Sigmoid colon (tissue), 6 donors: ENCODE measurements at regions not wholly inside any gene's neighbourhood (a gene's known extent, or its start where the extent isn't known, plus 50 kb on each side); places are given as distances from the start of the nearest gene placed in this dataset.
A peak's percentile ranks its signal among the peaks of the same experiment; 100 is the strongest.

Experiments
- DNase-seq: peaks from one replicate; pipeline ENCODE4 v3.0.0-alpha.2; 2019
- H3K27ac ChIP-seq, 4 donors: fragments of 200-600 bp; sonication (generic); one replicate each; pipeline ENCODE4 v1.5.1; 2016 to 2019; ENCODE audit warnings: mild to moderate bottlenecking in 1 of 4
- H3K27me3 ChIP-seq, 3 donors: fragments of 200-600 bp; sonication (generic); one replicate each; pipeline ENCODE4 v1.5.1; 2019; ENCODE audit warnings: mild to moderate bottlenecking in 1 of 3
- H3K36me3 ChIP-seq, 4 donors: fragments of 200-600 bp; sonication (generic); one replicate each; pipeline ENCODE4 v1.5.1; 2016 to 2019
- H3K4me1 ChIP-seq, 4 donors: fragments of 200-600 bp; sonication (generic); one replicate each; pipeline ENCODE4 v1.5.1; 2017 to 2019
- H3K4me3 ChIP-seq, 4 donors: fragments of 200-600 bp; sonication (generic); one replicate each; pipeline ENCODE4 v1.5.1; 2017 to 2019; ENCODE audit warnings: mild to moderate bottlenecking in 2 of 4, moderate library complexity in 1 of 4
- H3K9me3 ChIP-seq, 4 donors: fragments of 200-600 bp in 3 of 4; sonication (generic) in 3 of 4; one replicate each; pipeline versions ENCODE4 v1.5.1 to v1.6.1; 2013 to 2019
- CTCF ChIP-seq, 4 experiments: fragments of 450-650 bp in 3 of 4; fragments of 200-600 bp in 1 of 4; IDR thresholded peaks; one replicate each; pipeline ENCODE4 v1.5.1; 2016 to 2019; ENCODE audit warnings: antibody characterized with exemption in 4 of 4, mild to moderate bottlenecking in 3 of 4, moderate library complexity in 2 of 4
- EP300 ChIP-seq, 4 donors: sonication (generic); formaldehyde crosslinking; IDR thresholded peaks; one replicate each; pipeline ENCODE4 v1.6.1; 2017; ENCODE audit warnings: antibody characterized with exemption in 4 of 4
- POLR2A ChIP-seq, 2 donors: fragments of 450-650 bp; IDR thresholded peaks; one replicate each; pipeline ENCODE4 v1.6.1; 2016; ENCODE audit warnings: antibody characterized with exemption in 2 of 2, mild to moderate bottlenecking in 2 of 2, moderate library complexity in 2 of 2
- POLR2AphosphoS5 ChIP-seq, 4 donors: sonication (generic); formaldehyde crosslinking; IDR thresholded peaks; one replicate each; pipeline ENCODE4 v1.6.1; 2017; ENCODE audit warnings: antibody characterized with exemption in 4 of 4
- WGBS, 2 donors: extraction: QIAGEN DNeasy Blood & Tissue Kit; methylation state at CpG; one replicate each; pipeline ENCODE4 v1.1.7; 2013; 5-methylcytosine and 5-hydroxymethylcytosine counted together
- intact Hi-C: fragments of 100-400 bp; cut with DNase I; formaldehyde crosslinking; loops from one replicate; pipeline ENCODE4 v1.15.1; 2023
- donor health status: healthy with polysubstance abuse.
- donor health status: healthy.

DNA sequence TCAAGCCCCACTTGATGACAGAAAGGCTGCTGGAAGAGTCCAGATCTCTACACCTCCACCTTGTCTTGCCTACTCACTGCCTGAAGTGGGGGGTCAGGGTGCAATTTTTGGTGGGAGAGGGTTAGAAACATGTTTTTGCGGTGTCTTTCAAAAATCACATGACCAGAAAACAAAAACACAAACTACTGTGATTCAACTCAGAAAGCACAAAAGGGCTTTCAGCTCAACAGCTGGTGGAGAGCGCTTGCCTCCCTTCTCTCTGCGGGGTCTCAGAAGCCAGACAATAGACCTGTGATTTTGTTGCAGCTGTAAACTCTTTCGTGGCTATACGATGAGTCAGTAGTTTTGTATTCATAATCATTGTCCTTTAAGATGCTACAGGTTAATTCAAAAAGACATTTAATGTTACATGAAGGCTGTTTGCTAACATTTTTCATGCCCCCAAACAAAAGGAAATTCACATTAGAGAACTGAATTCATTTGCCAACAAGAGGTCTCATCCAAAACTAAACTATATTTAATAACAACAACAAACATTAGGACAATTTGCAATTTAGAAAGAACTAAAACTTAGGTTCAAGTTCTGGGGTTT is 172.6 kb upstream of the RAI14 start:
- intact Hi-C loops: loop anchor here (10.0 kb wide), 1 partner anchor 479 kb away; the partner anchor contains the start of gene AMACR
- no peak overlapping the region for H3K4me3 ChIP-seq
- peaks cover 0 to 27% (median 20%) of the 10 kb centered on the region in 4 donors for H3K4me1 ChIP-seq
- DNase-seq: no peak
- TF ChIP-seq POLR2A (IDR thresholded peaks at IDR 0.05) (no peak), EP300 (IDR thresholded peaks at IDR 0.05) (no peak), POLR2AphosphoS5 (IDR thresholded peaks at IDR 0.05) (no peak), CTCF (IDR thresholded peaks at IDR 0.05) (no peak)
- H3K36me3 ChIP-seq: no peaks in the 10 kb centered on the region
- H3K27me3 ChIP-seq: no peaks in the 10 kb centered on the region
- H3K9me3 ChIP-seq: no peaks in the 10 kb centered on the region
- H3K27ac ChIP-seq: no peak overlapping the region
- 70 to 74% methylated on average over 5 of the region's 5 CpGs for WGBS, 2 donors

DNA sequence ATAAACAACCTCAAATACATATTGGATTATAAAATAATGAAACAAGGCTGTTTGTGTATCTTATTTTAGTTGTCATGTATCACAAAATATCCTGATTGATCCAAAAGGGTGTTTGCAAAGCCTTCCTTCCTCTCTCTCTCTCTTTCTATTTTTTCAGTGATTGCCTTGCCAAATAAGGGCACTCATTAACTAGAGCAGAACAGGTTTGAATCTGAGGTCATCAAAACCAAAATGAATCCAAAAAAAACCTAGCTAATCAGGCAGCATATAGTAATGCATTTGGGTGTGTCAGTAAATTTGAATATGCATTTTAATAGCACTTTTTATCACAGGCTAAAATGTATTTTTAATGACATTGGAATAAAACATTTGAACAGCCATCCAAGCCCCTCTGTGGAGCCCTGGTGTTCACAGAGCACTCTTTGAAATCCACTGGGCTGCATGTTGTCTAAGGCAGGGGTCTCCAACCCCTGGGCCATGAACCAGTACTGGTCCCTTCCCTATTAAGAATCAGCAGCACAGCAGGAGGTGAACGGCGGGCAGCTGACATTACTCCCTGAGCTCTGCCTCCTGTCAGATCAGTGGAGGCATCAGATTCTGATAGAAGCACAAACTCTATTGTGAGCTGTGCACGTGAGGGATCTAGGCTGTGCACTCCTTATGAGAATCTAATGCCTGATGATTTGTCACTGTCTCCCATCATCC is 171.8 kb upstream of the RAI14 start:
- intact Hi-C loops: loop anchor here (10.0 kb wide), 1 partner anchor 480 kb away; the partner anchor contains the start of gene AMACR
- Histone ChIP-seq H3K4me3 (no peak overlapping the region), H3K4me1 (peaks cover 0 to 29% (median 20%) of the 10 kb centered on the region in 4 donors), H3K27me3 (no peaks in the 10 kb centered on the region), H3K9me3 (no peaks in the 10 kb centered on the region), H3K36me3 (no peaks in the 10 kb centered on the region), H3K27ac (no peak overlapping the region)
- 77 to 80% methylated on average over 3 of the region's 3 CpGs for WGBS, 2 donors
- no peak for DNase-seq
- no peak for TF ChIP-seq EP300 (IDR thresholded peaks at IDR 0.05)
- TF ChIP-seq POLR2A (IDR thresholded peaks at IDR 0.05): no peak
- no peak for TF ChIP-seq POLR2AphosphoS5 (IDR thresholded peaks at IDR 0.05)
- TF ChIP-seq CTCF (IDR thresholded peaks at IDR 0.05): no peak

DNA sequence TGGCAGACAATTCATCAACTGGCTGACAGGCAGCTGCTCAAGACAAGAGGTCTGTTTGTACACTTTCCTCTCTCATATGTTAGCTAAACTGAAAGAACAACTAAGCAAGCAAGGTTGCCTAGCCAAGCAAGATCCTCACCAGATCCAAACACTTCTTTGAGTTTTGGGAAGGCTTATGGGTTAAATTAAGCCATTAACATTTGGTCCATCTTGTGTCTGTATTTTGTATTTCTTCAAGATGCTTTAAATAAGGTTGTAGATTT is 170.4 kb upstream of the RAI14 start:
- TF ChIP-seq CTCF (IDR thresholded peaks at IDR 0.05) (no peak), POLR2A (IDR thresholded peaks at IDR 0.05) (no peak), POLR2AphosphoS5 (IDR thresholded peaks at IDR 0.05) (no peak), EP300 (IDR thresholded peaks at IDR 0.05) (no peak)
- intact Hi-C loops: loop anchor here (1.0 to 10.0 kb wide), 5 partner anchors 38 to 481 kb away; partner anchors contain the start of genes AMACR, RAI14 and TTC23L

GRCh38 chr5:34486160-34486848 is 169.8 kb upstream of the RAI14 start:
- H3K27me3 ChIP-seq: no peaks in the 10 kb centered on the region
- TF ChIP-seq POLR2AphosphoS5 (IDR thresholded peaks at IDR 0.05) (no peak), EP300 (IDR thresholded peaks at IDR 0.05) (no peak), CTCF (IDR thresholded peaks at IDR 0.05) (peak; percentile 54 to 88 (median 84)), POLR2A (IDR thresholded peaks at IDR 0.05) (no peak)
- DNase-seq: peak; percentile 89
- H3K4me3 ChIP-seq: no peak overlapping the region
- 23 to 28% methylated on average over 15 of the region's 15 CpGs for WGBS, 2 donors
- no peaks in the 10 kb centered on the region for H3K36me3 ChIP-seq
- H3K27ac ChIP-seq: peak overlapping the region; percentile 61 to 76 (median 73)
- intact Hi-C loops: loop anchor here (1.0 to 10.0 kb wide), 5 partner anchors 37 to 482 kb away; partner anchors contain the start of genes AMACR, RAI14 and TTC23L
- H3K9me3 ChIP-seq: no peaks in the 10 kb centered on the region
- peaks cover 0 to 35% (median 26%) of the 10 kb centered on the region in 4 donors for H3K4me1 ChIP-seq

More for the DNA sequence above, 170.4 kb upstream of the RAI14 start:
- Histone ChIP-seq H3K27ac (peak overlapping the region in 2 of 4 donors; percentile 74 to 76), H3K9me3 (no peaks in the 10 kb centered on the region), H3K27me3 (no peaks in the 10 kb centered on the region), H3K4me3 (no peak overlapping the region), H3K4me1 (peaks cover 0 to 29% (median 20%) of the 10 kb centered on the region in 4 donors), H3K36me3 (no peaks in the 10 kb centered on the region)
- no peak for DNase-seq
